ENCODE measurements at regions not wholly inside any gene's neighbourhood (a gene's known extent, or its start where the extent isn't known, plus 50 kb on each side); places are given as distances from the start of the nearest gene placed in this dataset.

DNA sequence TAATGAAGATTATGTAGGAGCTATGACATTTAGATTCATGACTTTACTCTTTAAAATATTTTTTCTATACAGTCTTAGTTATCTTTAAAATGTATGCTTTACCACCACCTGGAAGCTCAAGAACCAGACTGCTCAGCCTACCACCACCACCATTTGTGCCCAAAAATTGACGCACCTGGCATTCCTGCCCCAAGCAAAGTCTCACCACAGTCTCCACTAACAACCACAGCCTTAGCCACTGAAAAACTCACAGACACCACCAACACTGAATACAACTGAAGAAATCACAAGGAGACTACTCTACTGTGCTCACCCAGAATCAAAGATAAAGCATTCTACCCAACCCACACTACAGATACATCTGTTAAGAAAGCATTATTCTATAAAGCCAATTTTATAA, 201.9 kb upstream of the PDE10A start:
- peaks cover 3% of the 10 kb centered on the region for H3K9me3 ChIP-seq
- peaks cover 5% of the 10 kb centered on the region for H3K27me3 ChIP-seq
- H3K4me3 ChIP-seq, result no peak overlapping the region
- WGBS, result 96% methylated on average over 1 of the region's 1 CpG
- H3K27ac ChIP-seq, result no peak overlapping the region
- H3K4me1 ChIP-seq, result no peaks in the 10 kb centered on the region
- no peaks in the 10 kb centered on the region for H3K36me3 ChIP-seq
- no peak for DNase-seq (ENCODE audit: low spot score in 2 of 2)
- TF ChIP-seq EP300 (IDR thresholded peaks at IDR 0.05), result no peak
- TF ChIP-seq POLR2A (IDR thresholded peaks at IDR 0.05), result no peak
- TF ChIP-seq POLR2AphosphoS5 (IDR thresholded peaks at IDR 0.05), result no peak
- TF ChIP-seq CTCF (IDR thresholded peaks at IDR 0.05), result no peak

DNA sequence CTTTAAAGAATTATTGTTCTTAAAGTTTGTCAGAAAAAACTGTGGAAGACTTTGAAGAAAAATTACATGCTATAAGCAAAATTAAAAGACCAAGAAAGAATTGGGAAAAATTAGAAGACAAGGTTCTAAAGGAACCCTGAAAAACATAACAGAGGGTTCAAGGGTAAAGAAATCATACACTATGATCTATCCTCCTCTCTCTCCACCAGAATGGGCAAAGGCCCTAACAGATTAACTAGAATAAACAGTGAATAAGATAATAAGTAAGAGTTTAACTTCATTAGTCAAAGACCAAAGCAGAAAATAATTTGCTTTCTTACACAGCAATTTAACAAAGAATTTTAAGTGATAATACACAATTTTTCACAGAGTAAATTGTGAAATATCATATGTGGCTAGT, 201.2 kb upstream of the PDE10A start:
- Histone ChIP-seq H3K9me3 (peaks cover 3% of the 10 kb centered on the region), H3K27me3 (peaks cover 5% of the 10 kb centered on the region), H3K4me1 (no peaks in the 10 kb centered on the region), H3K4me3 (no peak overlapping the region), H3K36me3 (no peaks in the 10 kb centered on the region), H3K27ac (no peak overlapping the region)
- no peak for DNase-seq (ENCODE audit: low spot score in 2 of 2)
- TF ChIP-seq POLR2A (IDR thresholded peaks at IDR 0.05) (no peak), EP300 (IDR thresholded peaks at IDR 0.05) (no peak), POLR2AphosphoS5 (IDR thresholded peaks at IDR 0.05) (no peak)

GRCh38 chr6:165863801-165864200, 200.8 kb upstream of the PDE10A start:
- Histone ChIP-seq H3K4me3 (no peak overlapping the region), H3K27ac (no peak overlapping the region), H3K27me3 (peaks cover 5% of the 10 kb centered on the region), H3K9me3 (peaks cover 3% of the 10 kb centered on the region), H3K4me1 (no peaks in the 10 kb centered on the region), H3K36me3 (no peaks in the 10 kb centered on the region)
- no peak for TF ChIP-seq POLR2A (IDR thresholded peaks at IDR 0.05)
- TF ChIP-seq EP300 (IDR thresholded peaks at IDR 0.05), result no peak
- TF ChIP-seq CTCF (IDR thresholded peaks at IDR 0.05), result no peak
- no peak for TF ChIP-seq POLR2AphosphoS5 (IDR thresholded peaks at IDR 0.05)
- 47% methylated on average over 3 of the region's 3 CpGs for WGBS
- no peak for DNase-seq (ENCODE audit: low spot score in 2 of 2)

DNA sequence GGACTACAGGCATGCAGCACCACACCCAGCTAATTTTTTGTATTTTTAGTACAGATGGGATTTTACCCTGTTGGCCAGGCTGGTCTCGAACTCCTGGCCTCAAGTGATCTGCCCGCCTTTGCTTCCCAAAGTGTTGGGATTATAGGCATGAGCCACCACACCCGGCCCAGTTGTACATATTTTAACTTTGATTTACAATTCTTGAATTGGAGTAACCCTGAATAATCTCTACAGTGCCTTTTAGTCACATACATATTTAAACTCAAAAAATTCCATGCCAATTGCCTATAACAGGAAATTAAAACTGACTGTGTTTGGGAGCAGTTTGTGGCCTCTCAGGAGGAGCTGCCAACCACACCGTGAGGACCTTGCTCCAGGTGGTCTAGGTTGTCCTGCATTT, 199.8 kb upstream of the PDE10A start:
- 83% methylated on average over 4 of the region's 4 CpGs for WGBS
- no peaks in the 10 kb centered on the region for H3K36me3 ChIP-seq
- no peak for TF ChIP-seq POLR2A (IDR thresholded peaks at IDR 0.05)
- no peak for TF ChIP-seq CTCF (IDR thresholded peaks at IDR 0.05)
- TF ChIP-seq EP300 (IDR thresholded peaks at IDR 0.05), result no peak
- TF ChIP-seq POLR2AphosphoS5 (IDR thresholded peaks at IDR 0.05), result no peak

DNA sequence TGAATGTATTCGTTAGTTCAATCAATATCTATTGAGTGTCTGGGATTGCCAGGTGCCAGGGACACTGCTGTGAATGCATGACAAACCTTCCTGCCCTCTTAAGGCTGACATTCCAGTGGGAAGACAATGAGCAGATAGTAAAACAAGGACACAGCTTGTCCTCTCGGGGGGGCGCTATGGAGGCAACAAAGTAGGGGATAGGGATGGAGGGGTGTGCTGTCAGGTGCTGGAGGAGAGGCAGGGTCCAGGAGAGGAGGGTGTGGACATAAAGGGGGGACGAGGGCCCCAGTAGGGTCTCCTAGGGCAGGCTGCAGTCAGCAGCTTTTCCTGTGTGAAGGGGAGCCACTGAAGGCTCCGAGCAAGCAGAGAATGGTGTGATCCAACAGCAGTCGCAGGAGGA, 198.2 kb upstream of the PDE10A start:
- no peaks in the 10 kb centered on the region for H3K4me1 ChIP-seq
- TF ChIP-seq POLR2A (IDR thresholded peaks at IDR 0.05), result no peak
- no peak for TF ChIP-seq POLR2AphosphoS5 (IDR thresholded peaks at IDR 0.05)
- no peak for TF ChIP-seq CTCF (IDR thresholded peaks at IDR 0.05)
- no peak for TF ChIP-seq EP300 (IDR thresholded peaks at IDR 0.05)
- H3K4me3 ChIP-seq, result no peak overlapping the region
- H3K27ac ChIP-seq, result no peak overlapping the region
- 64% methylated on average over 6 of the region's 6 CpGs for WGBS
- H3K27me3 ChIP-seq, result peaks cover 9% of the 10 kb centered on the region
- no peaks in the 10 kb centered on the region for H3K36me3 ChIP-seq
- DNase-seq (ENCODE audit: low spot score in 2 of 2), result no peak
- no peaks in the 10 kb centered on the region for H3K9me3 ChIP-seq

More for the DNA sequence above, 199.8 kb upstream of the PDE10A start:
- no peaks in the 10 kb centered on the region for H3K4me1 ChIP-seq
- H3K9me3 ChIP-seq, result peaks cover 3% of the 10 kb centered on the region
- no peak overlapping the region for H3K4me3 ChIP-seq
- DNase-seq (ENCODE audit: low spot score in 2 of 2), result no peak
- H3K27ac ChIP-seq, result no peak overlapping the region
- peaks cover 9% of the 10 kb centered on the region for H3K27me3 ChIP-seq

GRCh38 chr6:165858586-165858985, 195.5 kb upstream of the PDE10A start:
- Histone ChIP-seq H3K4me3 (no peak overlapping the region), H3K27ac (no peak overlapping the region), H3K9me3 (no peaks in the 10 kb centered on the region), H3K4me1 (peaks cover 5% of the 10 kb centered on the region), H3K27me3 (peaks cover 35% of the 10 kb centered on the region), H3K36me3 (no peaks in the 10 kb centered on the region)
- TF ChIP-seq POLR2A (IDR thresholded peaks at IDR 0.05), result no peak
- no peak for TF ChIP-seq POLR2AphosphoS5 (IDR thresholded peaks at IDR 0.05)
- TF ChIP-seq EP300 (IDR thresholded peaks at IDR 0.05), result no peak
- TF ChIP-seq CTCF (IDR thresholded peaks at IDR 0.05), result no peak
- 55% methylated on average over 1 of the region's 1 CpG for WGBS
- no peak for DNase-seq (ENCODE audit: low spot score in 2 of 2)
